Hematopoietic multipotent progenitor cell treated with erythropoietin and hydrocortisone succinate and interleukin-3 and kit ligand, for 8 days (in vitro differentiated cells): ENCODE measurements at regions not wholly inside any gene's neighbourhood (a gene's known extent, or its start where the extent isn't known, plus 50 kb on each side); places are given as distances from the start of the nearest gene placed in this dataset.
A peak's percentile ranks its signal among the peaks of the same experiment; 100 is the strongest.

ENCODE experiments used
- DNase-seq: peaks from one replicate; pipeline ENCODE4 v3.0.0-alpha.2; 2015

- DNase-seq, result no peak
These were observed 246.8 kb upstream of the RAB6C start for GRCh38 chr2:129732630-129733026.

GRCh38 chr2:129733041-129733440 lies 246.4 kb upstream of the RAB6C start:
- no peak for DNase-seq

GRCh38 chr2:129733579-129733978 lies 245.9 kb upstream of the RAB6C start:
- DNase-seq, result no peak

- DNase-seq, result no peak
These were observed 245.0 kb upstream of the RAB6C start for GRCh38 chr2:129734343-129735034.

GRCh38 chr2:129735576-129735975 lies 243.9 kb upstream of the RAB6C start:
- no peak for DNase-seq

GRCh38 chr2:129737660-129738527 lies 241.6 kb upstream of the RAB6C start:
- no peak for DNase-seq

GRCh38 chr2:129738799-129739198 lies 240.7 kb upstream of the RAB6C start:
- DNase-seq, result no peak

GRCh38 chr2:129740504-129740903 lies 239.0 kb upstream of the RAB6C start:
- DNase-seq, result no peak

- DNase-seq, result no peak
These were observed 238.3 kb upstream of the RAB6C start for GRCh38 chr2:129741165-129741564.

- DNase-seq, result no peak
These were observed 237.8 kb upstream of the RAB6C start for GRCh38 chr2:129741623-129742022.

- DNase-seq, result no peak
These were observed 236.9 kb upstream of the RAB6C start for GRCh38 chr2:129742415-129743180.

GRCh38 chr2:129744141-129744540 lies 235.3 kb upstream of the RAB6C start:
- DNase-seq, result no peak

- no peak for DNase-seq
These were observed 234.8 kb upstream of the RAB6C start for GRCh38 chr2:129744649-129745048.

GRCh38 chr2:129747500-129748125 lies 231.9 kb upstream of the RAB6C start:
- DNase-seq, result no peak

- DNase-seq, result no peak
These were observed 231.2 kb upstream of the RAB6C start for GRCh38 chr2:129748250-129748649.

GRCh38 chr2:129748653-129749052 lies 230.8 kb upstream of the RAB6C start:
- DNase-seq, result peak; percentile 4

- no peak for DNase-seq
These were observed 228.1 kb upstream of the RAB6C start for GRCh38 chr2:129751409-129751808.

- DNase-seq, result no peak
These were observed 227.3 kb upstream of the RAB6C start for GRCh38 chr2:129752176-129752575.

GRCh38 chr2:129752686-129753085 lies 226.8 kb upstream of the RAB6C start:
- DNase-seq, result no peak

- no peak for DNase-seq
These were observed 226.2 kb upstream of the RAB6C start for GRCh38 chr2:129753261-129753660.

GRCh38 chr2:129754421-129754820 lies 225.0 kb upstream of the RAB6C start:
- no peak for DNase-seq

GRCh38 chr2:129754831-129755230 lies 224.6 kb upstream of the RAB6C start:
- no peak for DNase-seq

GRCh38 chr2:129755786-129756185 lies 223.7 kb upstream of the RAB6C start:
- no peak for DNase-seq
